Activated CD4-positive, CD25-positive, alpha-beta regulatory T cell treated with anti-CD3 and anti-CD28 coated beads, Interleukin-2, amount 50 U/mL, for 72 hours (primary cell): ENCODE measurements at regions not wholly inside any gene's neighbourhood (a gene's known extent, or its start where the extent isn't known, plus 50 kb on each side); places are given as distances from the start of the nearest gene placed in this dataset.
"Not testable (repeated sequence)": the region's sequence is repeated elsewhere in the genome, so short reads cannot be mapped to it uniquely, and the experiment has no call there.

Experiments used
- DNase-seq: peaks from one replicate; pipeline ENCODE4 v3.0.0; 2021

GRCh38 chr9:15113288-15113687 is 193.7 kb downstream of the TTC39B start:
- DNase-seq: no peak

GRCh38 chr9:15111071-15111470 is 195.9 kb downstream of the TTC39B start:
- no peak for DNase-seq

GRCh38 chr9:15104826-15105420 is 194.7 kb upstream of the FREM1 start:
- no peak for DNase-seq

- no peak for DNase-seq
Measured at GRCh38 chr9:15103290-15103689, 193.1 kb upstream of the FREM1 start.

- no peak for DNase-seq
Measured at GRCh38 chr9:15101095-15101494, 190.9 kb upstream of the FREM1 start.

GRCh38 chr9:15100571-15100970 is 190.3 kb upstream of the FREM1 start:
- DNase-seq: no peak

- DNase-seq: no peak
Measured at GRCh38 chr9:15096972-15097371, 186.7 kb upstream of the FREM1 start.

GRCh38 chr9:15086778-15087324 is 176.6 kb upstream of the FREM1 start:
- DNase-seq: no peak

GRCh38 chr9:15086156-15086763 is 176.0 kb upstream of the FREM1 start:
- DNase-seq: no peak

GRCh38 chr9:15081021-15081753 is 171.0 kb upstream of the FREM1 start:
- no peak for DNase-seq

GRCh38 chr9:15080401-15080800 is 170.2 kb upstream of the FREM1 start:
- no peak for DNase-seq

GRCh38 chr9:15079989-15080388 is 169.8 kb upstream of the FREM1 start:
- no peak for DNase-seq

GRCh38 chr9:15077946-15078729 is 167.9 kb upstream of the FREM1 start:
- DNase-seq: no peak

- no peak for DNase-seq
Measured at GRCh38 chr9:15073620-15074019, 163.4 kb upstream of the FREM1 start.

GRCh38 chr9:15070716-15071115 is 160.5 kb upstream of the FREM1 start:
- DNase-seq: no peak

- no peak for DNase-seq
Measured at GRCh38 chr9:15069106-15069505, 158.9 kb upstream of the FREM1 start.

GRCh38 chr9:15068261-15068660 is 158.0 kb upstream of the FREM1 start:
- DNase-seq: no peak

- no peak for DNase-seq
Measured at GRCh38 chr9:15059003-15059402, 148.8 kb upstream of the FREM1 start.

GRCh38 chr9:15058236-15058635 is 148.0 kb upstream of the FREM1 start:
- DNase-seq: no peak

GRCh38 chr9:15055284-15055683 is 145.1 kb upstream of the FREM1 start:
- DNase-seq: not testable (repeated sequence)

- DNase-seq: no peak
Measured at GRCh38 chr9:15048772-15049171, 138.5 kb upstream of the FREM1 start.

GRCh38 chr9:15047028-15047551 is 136.9 kb upstream of the FREM1 start:
- DNase-seq: no peak

- no peak for DNase-seq
Measured at GRCh38 chr9:15033316-15033715, 123.1 kb upstream of the FREM1 start.
